H1 (cell line): ENCODE measurements at regions not wholly inside any gene's neighbourhood (a gene's known extent, or its start where the extent isn't known, plus 50 kb on each side); places are given as distances from the start of the nearest gene placed in this dataset.

Source experiments
- CTCF ChIA-PET: fragments of 300-600 bp; sonication (Branson Sonifier 250); formaldehyde crosslinking; loops from one replicate; lab custom pipeline; 2021; ENCODE audit not compliant: partially characterized antibody; lab: Charles Lee
- POLR2A ChIA-PET: fragments of 300-600 bp; sonication (Branson Sonifier 250); formaldehyde crosslinking; loops from one replicate; lab custom pipeline; 2021; ENCODE audit warnings: inconsistent platforms; ENCODE audit not compliant: partially characterized antibody; lab: Charles Lee
- DNase-seq, 2 experiments: peaks; one replicate each; pipeline versions ENCODE4 v3.0.0 to v3.0.0-alpha.2; 2010 to 2022; ENCODE audit warnings: low spot score in 2 of 2, low read depth in 1 of 2, mixed read lengths in 1 of 2
- FAIRE-seq: peaks from 2 replicates; lab custom pipeline; 2011; peaks lifted over from hg19 to GRCh38; lab: Jason Lieb, UNC
- H2AFZ ChIP-seq: 2 replicates; pipeline ENCODE4 v1.8.1; 2012; ENCODE audit warnings: low read length, inconsistent platforms
- H2AK5ac ChIP-seq: 2 replicates; pipeline ENCODE4 v1.6.1; 2013; ENCODE audit warnings: low read depth, low read length
- H2BK120ac ChIP-seq: replicated peaks from 2 replicates; pipeline ENCODE3; 2013; ENCODE audit warnings: low read depth, low read length, inconsistent platforms
- H2BK12ac ChIP-seq: 2 replicates; pipeline ENCODE4 v1.6.1; 2013; ENCODE audit warnings: low read depth, low read length
- H2BK15ac ChIP-seq: 2 replicates; pipeline ENCODE4 v1.6.1; 2013; ENCODE audit warnings: low read length
- H2BK20ac ChIP-seq: 2 replicates; pipeline ENCODE4 v1.6.1; 2013; ENCODE audit warnings: low read length
- H2BK5ac ChIP-seq: 2 replicates; pipeline ENCODE4 v1.6.1; 2013; ENCODE audit warnings: low read depth, low read length
- H3K14ac ChIP-seq: 2 replicates; pipeline ENCODE4 v1.6.1; 2013; ENCODE audit warnings: inconsistent platforms; ENCODE audit not compliant: insufficient read length
- H3K18ac ChIP-seq: 2 replicates; pipeline ENCODE4 v1.6.1; 2013; ENCODE audit warnings: low read length; ENCODE audit errors: extremely low read depth
- H3K23ac ChIP-seq: 2 replicates; pipeline ENCODE4 v1.6.1; 2013; ENCODE audit warnings: inconsistent platforms; ENCODE audit not compliant: insufficient read length
- H3K23me2 ChIP-seq: 2 replicates; pipeline ENCODE4 v1.6.1; 2013; ENCODE audit warnings: low read depth, low read length
- H3K27ac ChIP-seq: 2 replicates; pipeline ENCODE4 v1.6.1; 2011; ENCODE audit warnings: low read depth, low read length, inconsistent platforms
- H3K27me3 ChIP-seq, 4 experiments: replicated peaks in 1 of 4; 1 replicate in 1 of 4; 2 replicates in 3 of 4; pipeline versions ENCODE4 v1.6.1 to v1.8.1; 2011 to 2013; ENCODE audit warnings: low read length in 3 of 4, mild to moderate bottlenecking in 3 of 4, inconsistent platforms in 2 of 4, mixed read lengths in 2 of 4, moderate library complexity in 1 of 4; ENCODE audit not compliant: control insufficient read depth in 3 of 4, insufficient read depth in 3 of 4; ENCODE audit errors: extremely low read depth in 1 of 4
- H3K36me3 ChIP-seq, 4 experiments: 2 replicates each; pipeline versions ENCODE4 v1.6.1 to v1.8.1; 2011 to 2013; ENCODE audit warnings: mild to moderate bottlenecking in 4 of 4, low read length in 3 of 4, moderate library complexity in 2 of 4, control low read depth in 1 of 4, inconsistent platforms in 1 of 4; ENCODE audit not compliant: insufficient read depth in 4 of 4, control insufficient read depth in 2 of 4
- H3K4ac ChIP-seq: replicated peaks from 2 replicates; pipeline ENCODE3; 2013; ENCODE audit warnings: low read length, low read depth, mixed read lengths, inconsistent platforms; ENCODE audit not compliant: insufficient read length
- H3K4me1 ChIP-seq, 4 experiments: replicated peaks in 1 of 4; 1 replicate in 1 of 4; 2 replicates in 3 of 4; pipeline versions ENCODE4 v1.6.1 to v1.8.1; 2011 to 2013; ENCODE audit warnings: low read length in 3 of 4, inconsistent platforms in 2 of 4, mixed read lengths in 1 of 4; ENCODE audit not compliant: insufficient read depth in 4 of 4, control insufficient read depth in 3 of 4
- H3K4me2 ChIP-seq, 2 experiments: 2 replicates each; pipeline versions ENCODE4 v1.6.1 to v1.8.1; 2011 to 2013; ENCODE audit warnings: low read depth in 2 of 2, low read length in 2 of 2, control low read depth in 1 of 2, inconsistent platforms in 1 of 2, mild to moderate bottlenecking in 1 of 2; ENCODE audit not compliant: insufficient read depth in 1 of 2
- H3K4me3 ChIP-seq, 4 experiments: fragments of 200-600, 300-600 bp in 1 of 4; sonication (generic), shearing (Covaris generic), sonication (Bioruptor Twin) in 1 of 4; 2 replicates each; pipeline versions ENCODE4 v1.5.1 to v1.8.1; 2011 to 2016; ENCODE audit warnings: low read length in 4 of 4, low read depth in 3 of 4, control low read depth in 2 of 4, inconsistent platforms in 2 of 4, mild to moderate bottlenecking in 2 of 4, mixed read lengths in 1 of 4, moderate library complexity in 1 of 4; ENCODE audit not compliant: insufficient read depth in 2 of 4; ENCODE audit errors: extremely low read depth in 1 of 4
- H3K56ac ChIP-seq: replicated peaks from 2 replicates; pipeline ENCODE3; 2013; ENCODE audit warnings: low read depth, mild to moderate bottlenecking, mixed read lengths, low read length, inconsistent platforms; ENCODE audit not compliant: insufficient read length
- H3K79me1 ChIP-seq: 2 replicates; pipeline ENCODE4 v1.6.1; 2013; ENCODE audit warnings: low read depth, low read length, control low read depth
- H3K79me2 ChIP-seq, 2 experiments: 2 replicates each; pipeline versions ENCODE4 v1.6.1 to v1.8.1; 2012 to 2013; ENCODE audit warnings: low read length in 2 of 2, mild to moderate bottlenecking in 2 of 2, inconsistent platforms in 1 of 2; ENCODE audit not compliant: insufficient read depth in 2 of 2, control insufficient read depth in 1 of 2
- H3K9ac ChIP-seq, 4 experiments: replicated peaks in 1 of 4; 1 replicate in 1 of 4; 2 replicates in 3 of 4; pipeline versions ENCODE4 v1.6.1 to v1.8.1; 2011 to 2013; ENCODE audit warnings: low read depth in 3 of 4, low read length in 3 of 4, control low read depth in 2 of 4, mild to moderate bottlenecking in 2 of 4, moderate library complexity in 2 of 4, inconsistent platforms in 1 of 4; ENCODE audit errors: extremely low read depth in 1 of 4
- H3K9me3 ChIP-seq, 2 experiments: 2 replicates each; pipeline versions ENCODE4 v1.6.1 to v1.8.1; 2012 to 2013; ENCODE audit warnings: mild to moderate bottlenecking in 2 of 2, moderate library complexity in 2 of 2, control low read depth in 1 of 2, inconsistent platforms in 1 of 2, low read depth in 1 of 2, low read length in 1 of 2, mixed read lengths in 1 of 2; ENCODE audit not compliant: insufficient read depth in 2 of 2
- H4K20me1 ChIP-seq, 2 experiments: replicated peaks in 1 of 2; 2 replicates each; pipeline versions ENCODE3 to v1.8.1; 2011 to 2013; ENCODE audit warnings: inconsistent platforms in 2 of 2, low read length in 2 of 2, mild to moderate bottlenecking in 1 of 2; ENCODE audit not compliant: insufficient read depth in 2 of 2, control insufficient read depth in 1 of 2
- H4K5ac ChIP-seq: 2 replicates; pipeline ENCODE4 v1.6.1; 2013; ENCODE audit warnings: low read length, low read depth, mixed read lengths, inconsistent platforms; ENCODE audit not compliant: insufficient read length
- H4K8ac ChIP-seq: 2 replicates; pipeline ENCODE4 v1.8.0; 2013; ENCODE audit warnings: mild to moderate bottlenecking, moderate library complexity, low read length, inconsistent platforms; ENCODE audit not compliant: insufficient read depth; ENCODE audit errors: extremely low read depth
- H4K91ac ChIP-seq: replicated peaks from 2 replicates; pipeline ENCODE3; 2013; ENCODE audit warnings: low read length, mixed read lengths, inconsistent platforms; ENCODE audit not compliant: insufficient read length
- ATF2 ChIP-seq: IDR thresholded peaks from 2 replicates; pipeline ENCODE4 v1.6.1; 2012; ENCODE audit warnings: low read length, inconsistent platforms
- CEBPB ChIP-seq: IDR thresholded peaks from 2 replicates; pipeline ENCODE4 v1.6.1; 2012; ENCODE audit warnings: low read depth, low read length
- EZH2 ChIP-seq: fragments of 200-600 bp; sonication (generic); IDR thresholded peaks from 2 replicates; pipeline ENCODE4 v1.7.1; 2012; ENCODE audit warnings: low read depth, mild to moderate bottlenecking, moderate library complexity, low read length, inconsistent platforms; ENCODE audit not compliant: severe bottlenecking
- POU5F1 ChIP-seq: IDR thresholded peaks from 2 replicates; pipeline ENCODE4 v1.6.1; 2011; ENCODE audit warnings: low read depth, mild to moderate bottlenecking, low read length, moderate library complexity
- SRF ChIP-seq: IDR thresholded peaks from 2 replicates; pipeline ENCODE4 v1.6.1; 2011; ENCODE audit warnings: mild to moderate bottlenecking, low read depth, low read length, moderate library complexity
- WGBS, 2 experiments: shearing (Covaris generic) in 1 of 2; methylation state at CpG; one replicate each; pipeline versions ENCODE4 v1.1.6 to v1.1.7; 2013 to 2015; ENCODE audit warnings: low lambda C conversion rate in 2 of 2, mixed read lengths in 2 of 2, inconsistent platforms in 1 of 2, low coverage in 1 of 2, missing lambda C conversion rate in 1 of 2; ENCODE audit not compliant: insufficient replicate concordance in 2 of 2, insufficient coverage in 1 of 2, insufficient read length in 1 of 2; ENCODE audit errors: extremely low coverage in 1 of 2, missing lambda C conversion rate in 1 of 2; 5-methylcytosine and 5-hydroxymethylcytosine counted together

GRCh38 chr12:87925021-87925420, 104.2 kb downstream of the C12orf50 start:
- Histone ChIP-seq H3K23me2 (no peaks in the 10 kb centered on the region), H3K56ac (no peak overlapping the region)

More at GRCh38 chr12:87925021-87925420, 104.2 kb downstream of the C12orf50 start:
- Histone ChIP-seq H2BK15ac (no peak overlapping the region), H3K18ac (no peak overlapping the region), H3K27ac (no peak overlapping the region), H3K79me1 (no peaks in the 10 kb centered on the region), H3K9ac (no peak overlapping the region), H3K4me2 (no peak overlapping the region), H2AK5ac (no peak overlapping the region), H3K23ac (no peak overlapping the region), H3K9me3 (no peaks in the 10 kb centered on the region), H4K20me1 (no peaks in the 10 kb centered on the region), H3K4me1 (no peaks in the 10 kb centered on the region), H2BK12ac (no peak overlapping the region), H2BK5ac (no peak overlapping the region), H2BK20ac (no peak overlapping the region), H3K4ac (no peak overlapping the region), H4K8ac (no peak overlapping the region), H3K79me2 (no peaks in the 10 kb centered on the region), H3K36me3 (no peaks in the 10 kb centered on the region), H3K27me3 (no peaks in the 10 kb centered on the region), H2AFZ (no peak overlapping the region), H3K4me3 (no peak overlapping the region), H4K5ac (no peak overlapping the region), H4K91ac (no peak overlapping the region), H3K14ac (no peak overlapping the region), H2BK120ac (no peak overlapping the region)
- no peak for TF ChIP-seq CEBPB
- no peak for TF ChIP-seq ATF2
- TF ChIP-seq EZH2 = no peak
- TF ChIP-seq POU5F1 = no peak
- no peak for TF ChIP-seq SRF
- FAIRE-seq (no peak), DNase-seq (no peak)
- CTCF ChIA-PET = interaction anchor here (0.6 kb wide), 1 partner anchor 22 kb away, joined by 4 read pairs; no protein-coding TSS in a partner anchor
- WGBS, 2 experiments = 83% methylated on average over 2 of the region's 2 CpGs; no CpG with 5 or more reads in 1 of the 2 experiments
- POLR2A ChIA-PET = interaction anchor here (0.6 kb wide), 1 partner anchor 10 kb away, joined by 3 read pairs; no protein-coding TSS in a partner anchor
